ENCODE measurements at regions not wholly inside any gene's neighbourhood (a gene's known extent, or its start where the extent isn't known, plus 50 kb on each side); places are given as distances from the start of the nearest gene placed in this dataset.

- no peak for TF ChIP-seq CTCF (conservative IDR thresholded peaks at IDR 0.05)
- Mint-ChIP-seq H3K4me1 (ENCODE audit: unreplicated experiment) (no peaks in the 10 kb centered on the region), H3K9me3 (no peaks in the 10 kb centered on the region), H3K27ac (no peak overlapping the region), H3K4me3 (no peak overlapping the region), H3K27me3 (peaks cover 3% of the 10 kb centered on the region), H3K36me3 (no peaks in the 10 kb centered on the region)
- no peak for DNase-seq (ENCODE audit: extremely low spot score, unreplicated experiment)
Measured at GRCh38 chr16:73413091-73413829, 365.3 kb upstream of the ZFHX3 start.

DNA sequence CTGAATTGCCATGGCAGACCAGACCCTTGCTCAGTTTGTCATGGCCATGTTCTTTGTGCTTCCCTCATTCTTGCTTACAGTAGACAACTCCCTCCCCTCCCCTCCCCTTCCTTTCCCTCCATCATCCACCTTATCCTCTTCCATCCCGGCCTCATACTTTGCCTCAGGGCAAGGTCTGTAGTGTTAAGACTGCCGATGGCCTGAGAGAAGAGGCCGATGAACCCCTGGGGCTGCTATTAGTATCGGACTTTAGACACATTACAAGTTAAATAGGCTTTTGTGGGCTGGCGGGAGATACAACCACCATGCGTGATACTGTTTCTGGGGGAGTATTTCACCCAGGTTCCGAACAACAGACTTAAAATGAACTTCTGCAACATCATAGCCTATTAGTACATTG lies 364.5 kb upstream of the ZFHX3 start:
- no peak for DNase-seq (ENCODE audit: extremely low spot score, unreplicated experiment)
- no peak overlapping the region for H3K27ac Mint-ChIP-seq
- peaks cover 6% of the 10 kb centered on the region for H3K27me3 Mint-ChIP-seq
- no peak overlapping the region for H3K4me3 Mint-ChIP-seq
- TF ChIP-seq CTCF (conservative IDR thresholded peaks at IDR 0.05): no peak
- H3K4me1 Mint-ChIP-seq (ENCODE audit: unreplicated experiment): no peaks in the 10 kb centered on the region
- no peaks in the 10 kb centered on the region for H3K36me3 Mint-ChIP-seq
- no peaks in the 10 kb centered on the region for H3K9me3 Mint-ChIP-seq

- DNase-seq (ENCODE audit: extremely low spot score, unreplicated experiment): no peak
- Mint-ChIP-seq H3K4me1 (ENCODE audit: unreplicated experiment) (peaks cover 10% of the 10 kb centered on the region), H3K36me3 (no peaks in the 10 kb centered on the region), H3K27ac (no peak overlapping the region), H3K9me3 (no peaks in the 10 kb centered on the region), H3K4me3 (no peak overlapping the region), H3K27me3 (peaks cover 4% of the 10 kb centered on the region)
- TF ChIP-seq CTCF (conservative IDR thresholded peaks at IDR 0.05): no peak
Measured at GRCh38 chr16:73408716-73409115, 360.8 kb upstream of the ZFHX3 start.

DNA sequence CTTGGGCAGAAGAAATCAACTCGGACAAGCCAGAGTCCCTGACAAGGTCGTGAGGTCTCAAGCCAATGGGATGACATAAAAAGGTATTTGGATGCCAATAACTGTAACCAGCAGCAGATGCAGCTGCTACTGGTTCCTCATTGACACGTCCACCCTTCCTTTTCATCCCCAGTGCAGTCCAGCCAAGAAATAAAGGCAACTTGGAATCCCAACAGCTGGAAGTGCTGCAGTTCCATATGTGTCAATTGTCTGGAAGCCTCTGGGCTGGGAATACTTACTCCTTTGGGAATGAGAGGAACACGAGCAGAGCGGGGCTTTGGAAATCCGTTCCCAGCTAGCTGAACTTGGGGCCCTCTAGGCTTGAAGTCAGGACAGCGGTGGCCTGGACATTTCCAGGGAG lies 360.4 kb upstream of the ZFHX3 start:
- Mint-ChIP-seq H3K27me3 (peaks cover 4% of the 10 kb centered on the region), H3K4me3 (no peak overlapping the region), H3K4me1 (ENCODE audit: unreplicated experiment) (peaks cover 14% of the 10 kb centered on the region), H3K36me3 (no peaks in the 10 kb centered on the region), H3K27ac (no peak overlapping the region), H3K9me3 (no peaks in the 10 kb centered on the region)
- TF ChIP-seq CTCF (conservative IDR thresholded peaks at IDR 0.05): no peak
- DNase-seq (ENCODE audit: extremely low spot score, unreplicated experiment): no peak

DNA sequence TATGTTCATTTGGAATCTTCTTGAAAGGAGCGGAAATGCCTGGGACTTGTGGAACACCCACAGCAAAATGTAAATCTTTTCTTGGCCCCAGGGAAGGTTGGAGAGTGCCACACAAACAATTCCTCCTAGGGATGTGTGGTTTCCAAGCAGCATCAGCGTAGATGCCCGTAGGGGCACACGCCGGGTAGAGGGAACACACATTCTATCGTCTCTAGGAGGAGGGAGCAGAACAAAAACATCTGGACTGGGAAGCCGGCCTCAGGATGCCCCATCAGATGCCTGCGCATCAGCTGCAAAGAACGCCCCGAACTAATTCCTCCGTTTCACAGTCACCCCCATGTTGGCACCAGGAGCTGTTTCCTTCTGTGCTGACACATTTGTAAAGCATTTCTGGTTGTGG lies 357.9 kb upstream of the ZFHX3 start:
- peaks cover 6% of the 10 kb centered on the region for H3K27me3 Mint-ChIP-seq
- peaks cover 21% of the 10 kb centered on the region for H3K4me1 Mint-ChIP-seq (ENCODE audit: unreplicated experiment)
- H3K36me3 Mint-ChIP-seq: no peaks in the 10 kb centered on the region
- peaks cover 4% of the 10 kb centered on the region for H3K9me3 Mint-ChIP-seq
- H3K27ac Mint-ChIP-seq: no peak overlapping the region
- no peak for TF ChIP-seq CTCF (conservative IDR thresholded peaks at IDR 0.05)
- no peak overlapping the region for H3K4me3 Mint-ChIP-seq
- DNase-seq (ENCODE audit: extremely low spot score, unreplicated experiment): no peak
